ENCODE measurements at regions not wholly inside any gene's neighbourhood (a gene's known extent, or its start where the extent isn't known, plus 50 kb on each side); places are given as distances from the start of the nearest gene placed in this dataset.

GRCh38 chr13:78764665-78765064 lies 105.7 kb upstream of the OBI1 start:
- H3K4me3 ChIP-seq (ENCODE audit: low read depth, low read length): no peak overlapping the region
- no peak for TF ChIP-seq CTCF (IDR thresholded peaks at IDR 0.05; ENCODE audit: borderline replicate concordance, insufficient read depth, low read depth, low read length)

- H3K4me3 ChIP-seq (ENCODE audit: low read depth, low read length): no peak overlapping the region
- TF ChIP-seq CTCF (IDR thresholded peaks at IDR 0.05; ENCODE audit: borderline replicate concordance, insufficient read depth, low read depth, low read length): no peak
Measured at GRCh38 chr13:78762825-78763224, 103.9 kb upstream of the OBI1 start.

- no peak for TF ChIP-seq CTCF (IDR thresholded peaks at IDR 0.05; ENCODE audit: borderline replicate concordance, insufficient read depth, low read depth, low read length)
- no peak overlapping the region for H3K4me3 ChIP-seq (ENCODE audit: low read depth, low read length)
Measured at GRCh38 chr13:78759704-78760103, 100.7 kb upstream of the OBI1 start.

- TF ChIP-seq CTCF (IDR thresholded peaks at IDR 0.05; ENCODE audit: borderline replicate concordance, insufficient read depth, low read depth, low read length): no peak
- H3K4me3 ChIP-seq (ENCODE audit: low read depth, low read length): no peak overlapping the region
Measured at GRCh38 chr13:78758549-78758948, 99.6 kb upstream of the OBI1 start.

- no peak for TF ChIP-seq CTCF (IDR thresholded peaks at IDR 0.05; ENCODE audit: borderline replicate concordance, insufficient read depth, low read depth, low read length)
- H3K4me3 ChIP-seq (ENCODE audit: low read depth, low read length): no peak overlapping the region
Measured at GRCh38 chr13:78753435-78753834, 94.5 kb upstream of the OBI1 start.

- no peak overlapping the region for H3K4me3 ChIP-seq (ENCODE audit: low read depth, low read length)
- no peak for TF ChIP-seq CTCF (IDR thresholded peaks at IDR 0.05; ENCODE audit: borderline replicate concordance, insufficient read depth, low read depth, low read length)
Measured at GRCh38 chr13:78750735-78751134, 91.8 kb upstream of the OBI1 start.

- TF ChIP-seq CTCF (IDR thresholded peaks at IDR 0.05; ENCODE audit: borderline replicate concordance, insufficient read depth, low read depth, low read length): no peak
- H3K4me3 ChIP-seq (ENCODE audit: low read depth, low read length): no peak overlapping the region
Measured at GRCh38 chr13:78743973-78744372, 85.0 kb upstream of the OBI1 start.

Data from GM12875 (cell line).